ENCODE measurements at regions not wholly inside any gene's neighbourhood (a gene's known extent, or its start where the extent isn't known, plus 50 kb on each side); places are given as distances from the start of the nearest gene placed in this dataset.

DNA sequence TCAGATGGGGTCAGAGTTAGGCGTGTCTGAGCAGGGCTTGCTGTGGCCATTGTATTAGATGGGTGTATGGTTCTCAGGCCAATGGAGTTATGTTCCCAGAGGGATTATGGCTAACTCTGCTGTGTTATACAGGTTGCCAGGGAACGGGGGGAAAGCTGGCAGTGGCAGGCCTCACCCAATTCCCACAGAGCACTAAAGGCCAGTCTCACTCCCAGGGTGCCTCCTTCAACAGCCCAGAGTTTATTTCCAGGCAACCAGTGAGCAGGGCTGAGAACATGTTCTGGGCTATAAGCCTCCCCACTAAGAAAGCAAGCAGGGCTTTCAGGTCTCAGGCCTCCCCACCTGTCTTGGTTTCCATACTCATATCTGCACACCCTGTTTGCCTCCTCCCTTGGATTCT is 597.9 kb downstream of the ZNF608 start:
- no peak overlapping the region for H3K4me2 ChIP-seq
- WGBS (ENCODE audit: low lambda C conversion rate) = 100% methylated on average over 1 of the region's 2 CpGs
- H3K4me3 ChIP-seq (ENCODE audit: low read depth in 2 of 2, low read length in 1 of 2) = no peak overlapping the region
- H3K9me2 ChIP-seq = no peaks in the 10 kb centered on the region
- CTCF ChIA-PET = no interaction called here
- no peak overlapping the region for H3K9ac ChIP-seq
- DNase-seq = no peak
- POLR2A ChIA-PET = no interaction called here
- H3K4me1 ChIP-seq (ENCODE audit: control insufficient read depth in 1 of 2, insufficient read depth in 2 of 2, low read depth in 1 of 2, low read length in 1 of 2) = no peaks in the 10 kb centered on the region
- H3K9me3 ChIP-seq = no peaks in the 10 kb centered on the region; the same call in 1 of the 2 replicates
- no peak for TF ChIP-seq CTCF (IDR thresholded peaks at IDR 0.05)
- H4K20me1 ChIP-seq (ENCODE audit: insufficient read depth) = no peaks in the 10 kb centered on the region
- no peaks in the 10 kb centered on the region for H3K79me2 ChIP-seq (ENCODE audit: insufficient read depth)
- H3K27ac ChIP-seq (ENCODE audit: low read depth in 2 of 2, low read length in 1 of 2) = no peak overlapping the region
- H3K27me3 ChIP-seq (ENCODE audit: insufficient read depth) = no peaks in the 10 kb centered on the region
- no peak overlapping the region for H2AFZ ChIP-seq (ENCODE audit: low read depth)
- H3F3A ChIP-seq (replicated peaks; ENCODE audit: insufficient read depth) = no peaks in the 10 kb centered on the region
- no peaks in the 10 kb centered on the region for H3K36me3 ChIP-seq (replicated peaks in 1 of 2; ENCODE audit: control insufficient read depth in 1 of 2, insufficient read depth in 2 of 2, low read length in 1 of 2)

- no peaks in the 10 kb centered on the region for H3K79me2 ChIP-seq (ENCODE audit: insufficient read depth)
- POLR2A ChIA-PET = no interaction called here
- TF ChIP-seq GABPA (IDR thresholded peaks at IDR 0.05; ENCODE audit: low read depth) (no peak), ELF1 (IDR thresholded peaks at IDR 0.05) (no peak), NFIC (IDR thresholded peaks at IDR 0.05; ENCODE audit: borderline replicate concordance) (no peak), GATA2 (CRISPR knock-in tag; IDR thresholded peaks at IDR 0.05) (no peak), FOXJ3 (CRISPR knock-in tag; IDR thresholded peaks at IDR 0.05) (no peak), MEF2A (IDR thresholded peaks at IDR 0.05; ENCODE audit: borderline replicate concordance, low read depth) (no peak), YY1 (IDR thresholded peaks at IDR 0.05; ENCODE audit: low read depth) (no peak), CHD2 (IDR thresholded peaks at IDR 0.05; ENCODE audit: low read length, partially characterized antibody) (no peak), MXI1 (IDR thresholded peaks at IDR 0.05; ENCODE audit: low read depth, low read length) (no peak), SMC3 (IDR thresholded peaks at IDR 0.05; ENCODE audit: low read depth, low read length) (no peak), RCOR1 (IDR thresholded peaks at IDR 0.05; ENCODE audit: low read length) (no peak)
- TF ChIP-seq, protein P1, sequence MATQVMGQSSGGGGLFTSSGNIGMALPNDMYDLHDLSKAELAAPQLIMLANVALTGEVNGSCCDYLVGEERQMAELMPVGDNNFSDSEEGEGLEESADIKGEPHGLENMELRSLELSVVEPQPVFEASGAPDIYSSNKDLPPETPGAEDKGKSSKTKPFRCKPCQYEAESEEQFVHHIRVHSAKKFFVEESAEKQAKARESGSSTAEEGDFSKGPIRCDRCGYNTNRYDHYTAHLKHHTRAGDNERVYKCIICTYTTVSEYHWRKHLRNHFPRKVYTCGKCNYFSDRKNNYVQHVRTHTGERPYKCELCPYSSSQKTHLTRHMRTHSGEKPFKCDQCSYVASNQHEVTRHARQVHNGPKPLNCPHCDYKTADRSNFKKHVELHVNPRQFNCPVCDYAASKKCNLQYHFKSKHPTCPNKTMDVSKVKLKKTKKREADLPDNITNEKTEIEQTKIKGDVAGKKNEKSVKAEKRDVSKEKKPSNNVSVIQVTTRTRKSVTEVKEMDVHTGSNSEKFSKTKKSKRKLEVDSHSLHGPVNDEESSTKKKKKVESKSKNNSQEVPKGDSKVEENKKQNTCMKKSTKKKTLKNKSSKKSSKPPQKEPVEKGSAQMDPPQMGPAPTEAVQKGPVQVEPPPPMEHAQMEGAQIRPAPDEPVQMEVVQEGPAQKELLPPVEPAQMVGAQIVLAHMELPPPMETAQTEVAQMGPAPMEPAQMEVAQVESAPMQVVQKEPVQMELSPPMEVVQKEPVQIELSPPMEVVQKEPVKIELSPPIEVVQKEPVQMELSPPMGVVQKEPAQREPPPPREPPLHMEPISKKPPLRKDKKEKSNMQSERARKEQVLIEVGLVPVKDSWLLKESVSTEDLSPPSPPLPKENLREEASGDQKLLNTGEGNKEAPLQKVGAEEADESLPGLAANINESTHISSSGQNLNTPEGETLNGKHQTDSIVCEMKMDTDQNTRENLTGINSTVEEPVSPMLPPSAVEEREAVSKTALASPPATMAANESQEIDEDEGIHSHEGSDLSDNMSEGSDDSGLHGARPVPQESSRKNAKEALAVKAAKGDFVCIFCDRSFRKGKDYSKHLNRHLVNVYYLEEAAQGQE (IDR thresholded peaks at IDR 0.05; ENCODE audit: low read depth, low read length) = no peak
These were observed 606.4 kb downstream of the ZNF608 start for GRCh38 chr5:124140060-124140459.

More at GRCh38 chr5:124140060-124140459, 606.4 kb downstream of the ZNF608 start:
- Histone ChIP-seq H3K9me2 (no peaks in the 10 kb centered on the region), H3K36me3 (replicated peaks in 1 of 2; ENCODE audit: control insufficient read depth in 1 of 2, insufficient read depth in 2 of 2, low read length in 1 of 2) (no peaks in the 10 kb centered on the region), H2AFZ (ENCODE audit: low read depth) (no peak overlapping the region), H3K4me1 (ENCODE audit: control insufficient read depth in 1 of 2, insufficient read depth in 2 of 2, low read depth in 1 of 2, low read length in 1 of 2) (peaks cover 0 to 11% of the 10 kb centered on the region in 2 experiments; a peak in 2 of 4 replicates), H3K9me3 (no peaks in the 10 kb centered on the region), H3K9ac (no peak overlapping the region), H3K27me3 (ENCODE audit: insufficient read depth) (no peaks in the 10 kb centered on the region), H3F3A (replicated peaks; ENCODE audit: insufficient read depth) (no peaks in the 10 kb centered on the region), H3K27ac (ENCODE audit: low read depth in 2 of 2, low read length in 1 of 2) (no peak overlapping the region), H4K20me1 (ENCODE audit: insufficient read depth) (no peaks in the 10 kb centered on the region), H3K4me2 (no peak overlapping the region), H3K4me3 (ENCODE audit: low read depth in 2 of 2, low read length in 1 of 2) (no peak overlapping the region)
- no peak for DNase-seq
- CTCF ChIA-PET = no interaction called here

All from SK-N-SH (cell line).